ENCODE measurements at regions not wholly inside any gene's neighbourhood (a gene's known extent, or its start where the extent isn't known, plus 50 kb on each side); places are given as distances from the start of the nearest gene placed in this dataset.

- no peak for TF ChIP-seq CTCF (conservative IDR thresholded peaks at IDR 0.05; ENCODE audit: low read depth, low read length)
- H3K4me3 ChIP-seq (ENCODE audit: low read depth, low read length), result no peak overlapping the region
- DNase-seq (ENCODE audit: low read depth), result peak; percentile 5
Observed at GRCh38 chr6:22437665-22438064, 131.7 kb upstream of the HDGFL1 start.

GRCh38 chr6:22442826-22443225 is 126.5 kb upstream of the HDGFL1 start:
- peak; percentile 61 for DNase-seq (ENCODE audit: low read depth)
- TF ChIP-seq CTCF (conservative IDR thresholded peaks at IDR 0.05; ENCODE audit: low read depth, low read length), result no peak
- H3K4me3 ChIP-seq (ENCODE audit: low read depth, low read length), result no peak overlapping the region

GRCh38 chr6:22444330-22444729 is 125.0 kb upstream of the HDGFL1 start:
- no peak for TF ChIP-seq CTCF (conservative IDR thresholded peaks at IDR 0.05; ENCODE audit: low read depth, low read length)
- H3K4me3 ChIP-seq (ENCODE audit: low read depth, low read length), result no peak overlapping the region
- DNase-seq (ENCODE audit: low read depth), result peak; percentile 52

- H3K4me3 ChIP-seq (ENCODE audit: low read depth, low read length), result no peak overlapping the region
- no peak for TF ChIP-seq CTCF (conservative IDR thresholded peaks at IDR 0.05; ENCODE audit: low read depth, low read length)
- no peak for DNase-seq (ENCODE audit: low read depth)
Observed at GRCh38 chr6:22445946-22446345, 123.4 kb upstream of the HDGFL1 start.

GRCh38 chr6:22447249-22448196 is 121.8 kb upstream of the HDGFL1 start:
- TF ChIP-seq CTCF (conservative IDR thresholded peaks at IDR 0.05; ENCODE audit: low read depth, low read length), result no peak
- peak; percentile 6 for DNase-seq (ENCODE audit: low read depth)
- H3K4me3 ChIP-seq (ENCODE audit: low read depth, low read length), result no peak overlapping the region

- TF ChIP-seq CTCF (conservative IDR thresholded peaks at IDR 0.05; ENCODE audit: low read depth, low read length), result no peak
- DNase-seq (ENCODE audit: low read depth), result peak; percentile 91
- H3K4me3 ChIP-seq (ENCODE audit: low read depth, low read length), result no peak overlapping the region
Observed at GRCh38 chr6:22448291-22448711, 121.1 kb upstream of the HDGFL1 start.

GRCh38 chr6:22451962-22452361 is 117.4 kb upstream of the HDGFL1 start:
- peak; percentile 4 for DNase-seq (ENCODE audit: low read depth)
- TF ChIP-seq CTCF (conservative IDR thresholded peaks at IDR 0.05; ENCODE audit: low read depth, low read length), result no peak
- H3K4me3 ChIP-seq (ENCODE audit: low read depth, low read length), result no peak overlapping the region
